Mucosa of descending colon (tissue), 3 donors: ENCODE measurements at regions not wholly inside any gene's neighbourhood (a gene's known extent, or its start where the extent isn't known, plus 50 kb on each side); places are given as distances from the start of the nearest gene placed in this dataset.
A peak's percentile ranks its signal among the peaks of the same experiment; 100 is the strongest.

Experiments used
- ATAC-seq: fragments of 200-7000 bp; cut with Tn5 transposase; one replicate; pipeline ENCODE4 v1.9.1; 2020; ENCODE audit warnings: mild to moderate bottlenecking, moderate library complexity
- DNase-seq, 3 donors: peaks; one replicate each; pipeline ENCODE4 v3.0.0-alpha.2; 2020
- H3K36me3 ChIP-seq: fragments of 200-600 bp; one replicate; pipeline ENCODE4 v1.8.0; 2021; ENCODE audit warnings: low read depth, mild to moderate bottlenecking
- H3K4me1 ChIP-seq: fragments of 200-600 bp; one replicate; pipeline ENCODE4 v1.8.0; 2021; ENCODE audit warnings: low read depth, mild to moderate bottlenecking
- H3K4me3 ChIP-seq: fragments of 200-600 bp; one replicate; pipeline ENCODE4 v1.8.0; 2021; ENCODE audit warnings: mild to moderate bottlenecking
- H3K9me3 ChIP-seq: fragments of 200-600 bp; one replicate; pipeline ENCODE4 v1.8.0; 2021; ENCODE audit warnings: mild to moderate bottlenecking
- CTCF ChIP-seq: fragments of 200-600 bp; IDR thresholded peaks from one replicate; pipeline ENCODE4 v1.8.0; 2022; ENCODE audit warnings: antibody characterized with exemption, mild to moderate bottlenecking
- intact Hi-C, 2 donors: fragments of 100-400 bp; cut with DNase I in 1 of 2; cut with micrococcal nuclease in 1 of 2; formaldehyde crosslinking; loops; one replicate each; pipeline versions ENCODE4 v1.11.0 to v1.11.1; 2022; cut with DNase I, micrococcal nuclease
- donor health status: DM: no; HTN: no; CAD: no; lungs with moderate emphysema.
- donor health status: DM: no; HTN: no; CAD: no.
- donor health status: DM: no; HTN: yes; CAD: no.

GRCh38 chr9:117860849-117861248, 156.6 kb downstream of the TLR4 start:
- no peaks in the 10 kb centered on the region for H3K4me1 ChIP-seq
- H3K4me3 ChIP-seq, result no peak overlapping the region
- no peaks in the 10 kb centered on the region for H3K9me3 ChIP-seq
- TF ChIP-seq CTCF, result no peak
- intact Hi-C loops, result no loop called here
- no peak for ATAC-seq
- no peaks in the 10 kb centered on the region for H3K36me3 ChIP-seq
- no peak for DNase-seq

GRCh38 chr9:117864385-117865057, 160.3 kb downstream of the TLR4 start:
- Histone ChIP-seq H3K4me3 (no peak overlapping the region), H3K36me3 (no peaks in the 10 kb centered on the region), H3K4me1 (no peaks in the 10 kb centered on the region), H3K9me3 (no peaks in the 10 kb centered on the region)
- ATAC-seq (no peak), DNase-seq (no peak)
- intact Hi-C loops, result no loop called here
- no peak for TF ChIP-seq CTCF

GRCh38 chr9:117868594-117868993, 164.4 kb downstream of the TLR4 start:
- Histone ChIP-seq H3K4me3 (no peak overlapping the region), H3K9me3 (no peaks in the 10 kb centered on the region), H3K36me3 (no peaks in the 10 kb centered on the region), H3K4me1 (no peaks in the 10 kb centered on the region)
- DNase-seq (no peak), ATAC-seq (no peak)
- TF ChIP-seq CTCF, result no peak
- intact Hi-C loops, result no loop called here

GRCh38 chr9:117869287-117869686, 165.1 kb downstream of the TLR4 start:
- TF ChIP-seq CTCF, result no peak
- ATAC-seq (no peak), DNase-seq (peak in 1 of 3 donors; percentile 17)
- Histone ChIP-seq H3K9me3 (no peaks in the 10 kb centered on the region), H3K4me1 (no peaks in the 10 kb centered on the region), H3K4me3 (no peak overlapping the region), H3K36me3 (no peaks in the 10 kb centered on the region)
- intact Hi-C loops, result no loop called here

GRCh38 chr9:117869712-117870111, 165.5 kb downstream of the TLR4 start:
- no peak for TF ChIP-seq CTCF
- ATAC-seq (no peak), DNase-seq (no peak)
- Histone ChIP-seq H3K4me1 (no peaks in the 10 kb centered on the region), H3K36me3 (no peaks in the 10 kb centered on the region), H3K4me3 (no peak overlapping the region), H3K9me3 (no peaks in the 10 kb centered on the region)
- intact Hi-C loops, result no loop called here

GRCh38 chr9:117873664-117874063, 169.5 kb downstream of the TLR4 start:
- H3K9me3 ChIP-seq, result no peaks in the 10 kb centered on the region
- no peaks in the 10 kb centered on the region for H3K36me3 ChIP-seq
- no peak for TF ChIP-seq CTCF
- DNase-seq (no peak), ATAC-seq (no peak)
- H3K4me3 ChIP-seq, result no peak overlapping the region
- H3K4me1 ChIP-seq, result no peaks in the 10 kb centered on the region
- intact Hi-C loops, result no loop called here
